HCT116 (cell line): ENCODE measurements at regions not wholly inside any gene's neighbourhood (a gene's known extent, or its start where the extent isn't known, plus 50 kb on each side); places are given as distances from the start of the nearest gene placed in this dataset.
A peak's percentile ranks its signal among the peaks of the same experiment; 100 is the strongest.

Experiments
- ATAC-seq: fragments of 200-7000 bp; cut with Tn5 transposase; 2 replicates; pipeline ENCODE4 v1.9.1; 2020; ENCODE audit warnings: mild to moderate bottlenecking, moderate library complexity
- BruUV-seq: library from RNA; stranded (reverse); fragments of 400-500 nt; replicated peaks from 2 replicates; lab custom pipeline; 2021; lab: Mats Ljungman, UMichigan
- CTCF ChIA-PET: fragments of 300-600 bp; sonication (Branson Sonifier 250); formaldehyde crosslinking; loops from one replicate; lab custom pipeline; 2021; ENCODE audit warnings: antibody characterized with exemption; lab: Charles Lee
- POLR2A ChIA-PET: fragments of 300-600, 350-600 bp; sonication (Branson Sonifier 250); formaldehyde crosslinking; loops from one replicate; lab custom pipeline; 2021; ENCODE audit warnings: antibody characterized with exemption; lab: Charles Lee
- RAD21 ChIA-PET, 2 experiments: fragments of 300-600 bp; sonication (Branson Sonifier 250); formaldehyde crosslinking; loops; one replicate each; lab custom pipeline; 2023; ENCODE audit warnings: low total read pairs in 2 of 2; ENCODE audit not compliant: uncharacterized antibody in 2 of 2, unreplicated experiment in 2 of 2, low non-redundant PET in 1 of 2; lab: Charles Lee
- DNase-seq: peaks from one replicate; pipeline ENCODE4 v3.0.0-alpha.2; 2010; ENCODE audit warnings: low read depth, low spot score
- H2AFZ ChIP-seq: fragments of 200-600 bp; shearing (Covaris generic), sonication (generic); 2 replicates; pipeline ENCODE4 v1.6.1; 2017; ENCODE audit warnings: low read depth, mixed run types, mixed read lengths, antibody characterized with exemption, low read length; ENCODE audit not compliant: poor library complexity, severe bottlenecking
- H3K27ac ChIP-seq: 2 replicates; pipeline ENCODE4 v1.5.1; 2012; ENCODE audit warnings: low read depth, low read length
- H3K27me3 ChIP-seq: fragments of 200-600 bp; sonication (generic); 2 replicates; pipeline ENCODE4 v1.6.1; 2016; ENCODE audit warnings: mixed run types, low read length, mixed read lengths; ENCODE audit not compliant: insufficient read depth
- H3K36me3 ChIP-seq, 2 experiments: fragments of 200-500 bp in 1 of 2; fragments of 200-600 bp in 1 of 2; sonication (Bioruptor generic) in 1 of 2; sonication (generic) in 1 of 2; 2 replicates each; pipeline versions ENCODE4 v1.5.1 to v1.6.1; 2014 to 2016; ENCODE audit warnings: low read length in 2 of 2, inconsistent platforms in 1 of 2, mixed read lengths in 1 of 2, mixed run types in 1 of 2; ENCODE audit not compliant: insufficient read depth in 2 of 2, control insufficient read depth in 1 of 2
- H3K4me1 ChIP-seq, 2 experiments: fragments of 200-600 bp in 1 of 2; sonication (generic) in 1 of 2; 2 replicates each; pipeline versions ENCODE4 v1.5.1 to v1.6.1; 2012 to 2017; ENCODE audit warnings: low read length in 2 of 2, inconsistent platforms in 1 of 2, mild to moderate bottlenecking in 1 of 2, mixed read lengths in 1 of 2, mixed run types in 1 of 2, moderate library complexity in 1 of 2; ENCODE audit not compliant: insufficient read depth in 2 of 2, control insufficient read depth in 1 of 2
- H3K4me2 ChIP-seq: fragments of 200-600 bp; sonication (generic); 2 replicates; pipeline ENCODE4 v1.6.1; 2017; ENCODE audit warnings: mixed run types, low read length, mixed read lengths
- H3K4me3 ChIP-seq, 2 experiments: fragments of 200-600 bp in 1 of 2; sonication (generic) in 1 of 2; replicated peaks in 1 of 2; 2 replicates each; pipeline ENCODE4 v1.5.1; 2011 to 2016; ENCODE audit warnings: low read length in 2 of 2, control low read depth in 1 of 2, low read depth in 1 of 2, mild to moderate bottlenecking in 1 of 2, mixed read lengths in 1 of 2, mixed run types in 1 of 2
- H3K79me2 ChIP-seq: fragments of 200-600 bp; sonication (generic); 2 replicates; pipeline ENCODE4 v1.6.1; 2017; ENCODE audit warnings: mild to moderate bottlenecking, mixed run types, low read length, moderate library complexity, mixed read lengths; ENCODE audit not compliant: insufficient read depth
- H3K9ac ChIP-seq: fragments of 200-600 bp; sonication (generic); 2 replicates; pipeline ENCODE4 v1.6.1; 2016; ENCODE audit warnings: low read length, mixed read lengths
- H3K9me2 ChIP-seq: fragments of 200-600 bp; sonication (generic), shearing (Covaris generic); 2 replicates; pipeline ENCODE4 v1.6.1; 2017; ENCODE audit warnings: mixed run types, mild to moderate bottlenecking, moderate library complexity; ENCODE audit not compliant: insufficient read depth
- H3K9me3 ChIP-seq, 2 experiments: fragments of 200-500 bp in 1 of 2; fragments of 200-600 bp in 1 of 2; sonication (Bioruptor generic) in 1 of 2; sonication (generic) in 1 of 2; 2 replicates each; pipeline ENCODE4 v1.6.1; 2014 to 2017; ENCODE audit warnings: low read length in 2 of 2, mixed read lengths in 2 of 2, inconsistent platforms in 1 of 2, low read depth in 1 of 2, mild to moderate bottlenecking in 1 of 2, mixed run types in 1 of 2, moderate library complexity in 1 of 2; ENCODE audit not compliant: control insufficient read depth in 1 of 2, insufficient read depth in 1 of 2
- H4K20me1 ChIP-seq: fragments of 200-600 bp; sonication (generic), shearing (Covaris generic); 2 replicates; pipeline ENCODE4 v1.6.1; 2017; ENCODE audit warnings: mixed run types, mild to moderate bottlenecking, moderate library complexity; ENCODE audit not compliant: insufficient read depth
- ATF3 ChIP-seq: IDR thresholded peaks from 2 replicates; pipeline ENCODE4 v1.6.1; 2012
- CBX3 ChIP-seq: IDR thresholded peaks from 2 replicates; pipeline ENCODE4 v1.6.1; 2012; ENCODE audit warnings: low read depth
- CEBPB ChIP-seq: IDR thresholded peaks from 2 replicates; pipeline ENCODE4 v1.6.1; 2012; ENCODE audit warnings: low read depth
- CTCF ChIP-seq, 3 experiments: fragments of 200-600 bp in 1 of 3; sonication (generic) in 1 of 3; IDR thresholded peaks in 2 of 3; conservative IDR thresholded peaks in 1 of 3; 2 replicates each; pipeline ENCODE4 v1.5.1; 2012 to 2017; ENCODE audit warnings: low read depth in 2 of 3, low read length in 2 of 3, antibody characterized with exemption in 1 of 3, borderline replicate concordance in 1 of 3, control low read depth in 1 of 3, mild to moderate bottlenecking in 1 of 3, mixed read lengths in 1 of 3, mixed run types in 1 of 3, moderate library complexity in 1 of 3; ENCODE audit not compliant: insufficient read depth in 1 of 3
- EGR1 ChIP-seq: IDR thresholded peaks from 2 replicates; pipeline ENCODE4 v1.6.1; 2012; ENCODE audit warnings: low read depth
- ELF1 ChIP-seq: IDR thresholded peaks from 2 replicates; pipeline ENCODE4 v1.6.1; 2012; ENCODE audit warnings: low read depth, borderline replicate concordance
- EZH2 ChIP-seq: fragments of 200-600 bp; sonication (generic); IDR thresholded peaks from 2 replicates; pipeline ENCODE4 v1.6.1; 2017; ENCODE audit warnings: antibody characterized with exemption, mixed run types
- EZH2phosphoT487 ChIP-seq: fragments of 200-600 bp; IDR thresholded peaks from 2 replicates; pipeline ENCODE4 v1.6.1; 2018; ENCODE audit warnings: antibody characterized with exemption, borderline replicate concordance
- FOSL1 ChIP-seq: IDR thresholded peaks from 2 replicates; pipeline ENCODE4 v1.6.1; 2012; ENCODE audit warnings: low read depth
- JUND ChIP-seq: IDR thresholded peaks from 2 replicates; pipeline ENCODE4 v1.6.1; 2012
- POLR2A ChIP-seq: IDR thresholded peaks from 2 replicates; pipeline ENCODE4 v1.7.0; 2011; ENCODE audit warnings: borderline replicate concordance; ENCODE audit not compliant: insufficient read depth, insufficient read length; ENCODE audit errors: extremely low read depth
- POLR2AphosphoS5 ChIP-seq: IDR thresholded peaks from 2 replicates; pipeline ENCODE4 v1.6.1; 2011; ENCODE audit warnings: mild to moderate bottlenecking, low read depth, low read length, moderate library complexity
- RAD21 ChIP-seq: IDR thresholded peaks from 2 replicates; pipeline ENCODE4 v1.6.1; 2012; ENCODE audit warnings: low read depth, mild to moderate bottlenecking
- SIN3A ChIP-seq: IDR thresholded peaks from 2 replicates; pipeline ENCODE4 v1.6.1; 2012; ENCODE audit warnings: low read depth
- SRF ChIP-seq: IDR thresholded peaks from 2 replicates; pipeline ENCODE4 v1.6.1; 2012; ENCODE audit warnings: low read depth
- YY1 ChIP-seq: IDR thresholded peaks from 2 replicates; pipeline ENCODE4 v1.6.1; 2011; ENCODE audit warnings: low read length, low read depth, moderate library complexity, mild to moderate bottlenecking; ENCODE audit not compliant: insufficient replicate concordance; ENCODE audit errors: extremely low read depth
- ZFX ChIP-seq: fragments of 450-650 bp; IDR thresholded peaks from 2 replicates; pipeline ENCODE4 v1.6.1; 2017
- ZNF274 ChIP-seq: fragments of 200-500 bp; sonication (Bioruptor generic); IDR thresholded peaks from 2 replicates; pipeline ENCODE4 v1.6.1; 2014; ENCODE audit warnings: mild to moderate bottlenecking, low read depth, low read length, inconsistent platforms
- intact Hi-C: fragments of 100-400 bp; cut with micrococcal nuclease; formaldehyde crosslinking; loops from 2 replicates; pipeline ENCODE4 v1.10.0; 2022

GRCh38 chr3:181354140-181354539 lies 357.6 kb upstream of the SOX2 start:
- Histone ChIP-seq H3K36me3 (no peaks in the 10 kb centered on the region), H3K79me2 (no peaks in the 10 kb centered on the region), H3K4me2 (no peak overlapping the region), H2AFZ (no peak overlapping the region), H3K27me3 (0 out of 2 replicates have a peak, but pooled peaks cover 2% of the 10 kb centered on the region), H3K4me1 (no peaks in the 10 kb centered on the region), H3K9me3 (no peaks in the 10 kb centered on the region), H3K27ac (no peak overlapping the region), H4K20me1 (no peaks in the 10 kb centered on the region), H3K4me3 (no peak overlapping the region), H3K9me2 (no peaks in the 10 kb centered on the region), H3K9ac (no peak overlapping the region)
- no peak for ATAC-seq
- RAD21 ChIA-PET, result no interaction called here
- POLR2A ChIA-PET, result no interaction called here
- no peak for DNase-seq
- intact Hi-C loops, result no loop called here
- CTCF ChIA-PET, result no interaction called here
- no TSS peak for BruUV-seq
- 0 out of 6 replicates have a peak, but pooled peaks of 2 of the 3 experiments have one; percentile 12 to 21 for TF ChIP-seq CTCF (IDR thresholded peaks at IDR 0.05 in 2 of 3, conservative IDR thresholded peaks at IDR 0.05 in 1 of 3; ENCODE audit: borderline replicate concordance in 1 of 3, insufficient read depth in 1 of 3, low read depth in 2 of 3, low read length in 2 of 3)
- TF ChIP-seq EZH2phosphoT487, result no peak
- TF ChIP-seq ZFX, result no peak

GRCh38 chr3:181344331-181344730 lies 354.8 kb upstream of the DNAJC19 start:
- H3K9me3 ChIP-seq, result no peaks in the 10 kb centered on the region
- H4K20me1 ChIP-seq, result no peaks in the 10 kb centered on the region
- H3K36me3 ChIP-seq, result no peaks in the 10 kb centered on the region
- no peak overlapping the region for H2AFZ ChIP-seq
- intact Hi-C loops, result no loop called here
- ChIA-PET RAD21 (no interaction called here), POLR2A (no interaction called here), CTCF (no interaction called here)
- H3K9me2 ChIP-seq, result no peaks in the 10 kb centered on the region
- DNase-seq, result no peak
- H3K27ac ChIP-seq, result no peak overlapping the region
- no peak overlapping the region for H3K4me2 ChIP-seq
- H3K27me3 ChIP-seq, result no peaks in the 10 kb centered on the region
- no peak overlapping the region for H3K9ac ChIP-seq
- H3K4me3 ChIP-seq, result no peak overlapping the region
- no peaks in the 10 kb centered on the region for H3K4me1 ChIP-seq
- no TSS peak for BruUV-seq
- ATAC-seq, result no peak
- no peaks in the 10 kb centered on the region for H3K79me2 ChIP-seq
- no peak for TF ChIP-seq CTCF (IDR thresholded peaks at IDR 0.05 in 2 of 3, conservative IDR thresholded peaks at IDR 0.05 in 1 of 3; ENCODE audit: borderline replicate concordance in 1 of 3, insufficient read depth in 1 of 3, low read depth in 2 of 3, low read length in 2 of 3)
- no peak for TF ChIP-seq ZNF274
- TF ChIP-seq RAD21, result no peak
- no peak for TF ChIP-seq YY1
- TF ChIP-seq CBX3, result no peak
- no peak for TF ChIP-seq EZH2phosphoT487
- no peak for TF ChIP-seq CEBPB
- no peak for TF ChIP-seq POLR2A
- TF ChIP-seq ELF1, result no peak
- TF ChIP-seq JUND, result no peak
- TF ChIP-seq POLR2AphosphoS5, result no peak
- no peak for TF ChIP-seq ATF3
- no peak for TF ChIP-seq EZH2
- no peak for TF ChIP-seq ZFX
- TF ChIP-seq FOSL1, result no peak
- TF ChIP-seq EGR1, result no peak
- no peak for TF ChIP-seq SIN3A
- TF ChIP-seq SRF, result no peak
